GM18870 (cell line): ENCODE measurements at regions not wholly inside any gene's neighbourhood (a gene's known extent, or its start where the extent isn't known, plus 50 kb on each side); places are given as distances from the start of the nearest gene placed in this dataset.
"Not testable (repeated sequence)": the region's sequence is repeated elsewhere in the genome, so short reads cannot be mapped to it uniquely, and the experiment has no call there.

Experiments
- ATAC-seq: cut with Tn5 transposase; IDR thresholded peaks from one replicate; pipeline ENCODE4 v1.9.1; 2021; ENCODE audit warnings: moderate library complexity; ENCODE audit not compliant: unreplicated experiment

- no peak for ATAC-seq
These were observed 649.4 kb downstream of the CPS1 start for GRCh38 chr2:211205836-211206235.

GRCh38 chr2:211216221-211216620, 659.8 kb downstream of the CPS1 start:
- no peak for ATAC-seq

GRCh38 chr2:211219548-211219947, 663.1 kb downstream of the CPS1 start:
- ATAC-seq, result not testable (repeated sequence)

GRCh38 chr2:211225784-211226183, 669.4 kb downstream of the CPS1 start:
- no peak for ATAC-seq

- ATAC-seq, result no peak
These were observed 672.2 kb downstream of the CPS1 start for GRCh38 chr2:211228559-211228958.

GRCh38 chr2:211237586-211238275, 681.3 kb downstream of the CPS1 start:
- no peak for ATAC-seq

- no peak for ATAC-seq
These were observed 685.5 kb downstream of the CPS1 start for GRCh38 chr2:211241891-211242290.

GRCh38 chr2:211247751-211248150, 691.4 kb downstream of the CPS1 start:
- ATAC-seq, result no peak

GRCh38 chr2:211248841-211249240, 692.4 kb downstream of the CPS1 start:
- ATAC-seq, result no peak

- no peak for ATAC-seq
These were observed 694.6 kb downstream of the CPS1 start for GRCh38 chr2:211251016-211251415.

GRCh38 chr2:211258646-211259335, 702.4 kb downstream of the CPS1 start:
- ATAC-seq, result no peak

- ATAC-seq, result no peak
These were observed 703.6 kb downstream of the CPS1 start for GRCh38 chr2:211259831-211260476.

GRCh38 chr2:211270257-211270656, 713.9 kb downstream of the CPS1 start:
- ATAC-seq, result no peak

- ATAC-seq, result no peak
These were observed 725.2 kb downstream of the CPS1 start for GRCh38 chr2:211281430-211282073.

GRCh38 chr2:211302676-211303075, 746.3 kb downstream of the CPS1 start:
- ATAC-seq, result no peak

- no peak for ATAC-seq
These were observed 750.5 kb downstream of the CPS1 start for GRCh38 chr2:211306929-211307328.
